GM21717 (cell line): ENCODE measurements at regions not wholly inside any gene's neighbourhood (a gene's known extent, or its start where the extent isn't known, plus 50 kb on each side); places are given as distances from the start of the nearest gene placed in this dataset.

ENCODE experiments used
- ATAC-seq: cut with Tn5 transposase; IDR thresholded peaks from one replicate; pipeline ENCODE4 v1.9.1; 2021; ENCODE audit warnings: mild to moderate bottlenecking, moderate library complexity; ENCODE audit not compliant: unreplicated experiment

DNA sequence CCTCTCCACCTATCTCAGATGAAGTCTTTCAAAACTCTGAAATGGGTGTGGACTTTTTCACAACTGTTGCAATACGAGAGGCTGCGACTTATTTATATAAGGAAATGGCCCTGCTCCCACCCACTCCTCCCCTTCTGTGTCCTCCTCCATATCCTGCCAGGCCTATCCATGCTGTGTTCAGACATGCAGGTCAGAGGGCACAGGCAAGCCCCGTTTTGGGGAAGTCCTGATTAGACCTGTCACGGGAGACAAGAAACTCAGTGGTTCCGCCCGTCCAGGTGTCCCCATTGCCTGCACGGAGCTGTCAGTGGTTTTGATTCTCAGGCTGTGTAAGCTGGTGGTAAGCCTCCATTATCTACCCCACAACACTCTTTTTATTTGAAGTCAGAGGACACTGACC is 99.6 kb upstream of the MGAT5 start:
- peak; percentile 89 for ATAC-seq

DNA sequence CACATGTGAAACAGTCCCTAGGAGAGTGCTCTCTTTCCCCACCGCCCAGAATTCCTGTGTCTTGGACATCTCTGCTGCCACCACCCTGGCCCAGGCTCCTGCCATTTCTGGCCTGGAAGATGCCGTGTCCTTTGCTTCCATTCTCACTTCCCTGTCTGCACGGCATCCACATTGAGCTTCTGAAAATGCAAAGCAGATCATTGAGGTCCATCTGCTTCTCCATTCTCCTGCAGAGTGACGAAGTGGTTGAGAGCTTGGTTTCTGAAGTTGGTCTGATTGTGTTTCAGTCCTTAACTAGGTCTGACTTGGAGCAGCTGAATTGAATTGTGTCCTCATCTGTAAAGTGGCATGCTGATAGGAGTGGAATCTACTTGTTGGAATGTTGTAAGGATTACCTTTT is 98.7 kb upstream of the MGAT5 start:
- ATAC-seq: peak; percentile 72

DNA sequence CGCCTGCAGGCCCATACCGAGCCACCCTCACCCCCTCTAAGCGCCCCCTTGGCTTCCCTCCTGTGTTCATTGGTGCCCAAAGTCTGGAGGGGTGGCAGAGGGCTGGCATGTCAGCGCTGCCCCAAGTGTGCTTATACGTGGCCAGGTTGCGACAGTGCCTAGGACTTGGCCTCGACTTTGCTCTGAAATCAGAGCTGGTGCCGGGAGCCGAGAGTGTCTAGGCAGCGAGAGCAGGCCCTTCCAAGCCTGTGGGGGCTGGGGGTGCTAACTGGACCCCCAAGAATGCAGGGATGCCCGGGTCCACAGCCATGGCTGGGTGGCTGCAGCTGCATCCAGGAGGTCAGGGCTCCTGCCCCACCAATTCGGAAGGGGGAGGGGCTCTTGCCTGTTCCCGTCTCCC is 95.6 kb upstream of the MGAT5 start:
- ATAC-seq: no peak

DNA sequence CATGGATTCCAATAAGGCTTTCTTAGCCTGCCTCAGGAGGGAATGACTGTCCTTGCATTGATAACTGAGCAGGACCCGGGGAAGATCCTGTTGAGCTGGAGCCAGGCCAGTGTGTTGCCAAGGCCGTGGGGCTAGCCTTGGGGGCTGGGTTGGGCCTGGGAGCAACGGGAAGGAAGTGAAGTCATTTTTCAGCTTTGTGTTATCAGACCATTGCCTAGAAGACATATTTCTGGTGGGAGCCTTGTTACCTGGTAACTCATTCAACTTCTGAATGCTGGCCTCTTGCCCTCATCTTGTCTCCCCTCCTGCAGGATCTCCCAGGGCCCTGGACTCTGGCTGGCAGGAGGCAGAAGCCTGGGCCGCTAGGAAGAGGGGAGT is 92.7 kb upstream of the MGAT5 start:
- no peak for ATAC-seq

DNA sequence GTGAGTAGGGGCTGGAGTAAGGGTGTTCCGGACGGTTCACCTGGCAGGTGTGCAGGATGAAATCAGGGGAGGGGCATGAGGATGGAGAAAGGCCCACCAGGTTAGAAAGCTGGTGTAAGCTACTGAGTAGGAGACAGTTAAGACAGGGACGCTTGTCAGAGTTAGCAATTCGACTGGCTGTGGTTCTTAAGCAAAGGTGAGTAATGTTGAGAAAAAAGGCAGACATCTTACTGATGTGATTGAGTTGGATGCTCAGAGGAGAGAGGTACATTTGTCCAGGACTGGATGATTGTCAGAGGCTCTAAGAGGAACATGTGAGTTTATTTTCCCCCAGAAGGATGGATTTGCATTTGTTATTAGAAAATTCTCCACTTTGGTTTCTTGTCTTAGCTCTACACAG is 90.5 kb upstream of the MGAT5 start:
- ATAC-seq: no peak

DNA sequence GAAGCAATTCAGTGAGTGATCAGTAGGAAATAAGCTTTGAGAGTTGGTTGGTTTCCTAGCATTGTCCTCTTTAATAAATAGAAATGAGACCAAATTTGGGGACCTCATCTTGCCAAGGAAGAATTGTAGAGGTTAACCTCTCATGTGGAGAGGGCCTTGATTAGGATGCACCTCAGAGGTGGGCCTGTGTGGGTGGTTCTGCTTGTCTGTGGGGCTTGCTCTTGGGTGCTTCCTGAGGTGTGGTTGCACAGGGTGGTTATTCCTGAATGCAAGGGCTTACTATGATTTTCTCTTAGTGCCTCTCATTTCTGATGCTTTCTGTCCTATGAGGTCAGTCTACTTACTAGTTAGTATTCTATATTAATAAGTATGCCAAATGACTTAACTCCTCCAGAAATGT is 89.6 kb upstream of the MGAT5 start:
- no peak for ATAC-seq

DNA sequence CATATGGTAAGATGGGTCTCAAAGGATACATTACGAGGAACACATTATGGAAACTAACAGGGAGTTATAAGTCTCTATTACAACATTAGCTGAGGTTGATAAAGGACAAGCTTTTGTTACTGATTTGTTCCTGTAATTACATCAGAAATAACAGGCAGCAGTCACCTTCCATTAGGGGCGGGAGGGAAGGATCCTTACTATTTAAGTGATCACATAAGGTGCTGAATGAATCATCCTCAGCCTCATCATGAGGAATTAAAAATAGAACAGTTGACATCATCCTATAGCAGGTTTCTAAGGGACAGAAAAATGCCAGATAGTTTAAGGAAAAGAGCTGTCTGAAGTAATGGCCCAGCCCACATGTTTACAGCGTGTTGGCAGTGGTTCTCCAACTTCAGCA is 86.9 kb upstream of the MGAT5 start:
- no peak for ATAC-seq

DNA sequence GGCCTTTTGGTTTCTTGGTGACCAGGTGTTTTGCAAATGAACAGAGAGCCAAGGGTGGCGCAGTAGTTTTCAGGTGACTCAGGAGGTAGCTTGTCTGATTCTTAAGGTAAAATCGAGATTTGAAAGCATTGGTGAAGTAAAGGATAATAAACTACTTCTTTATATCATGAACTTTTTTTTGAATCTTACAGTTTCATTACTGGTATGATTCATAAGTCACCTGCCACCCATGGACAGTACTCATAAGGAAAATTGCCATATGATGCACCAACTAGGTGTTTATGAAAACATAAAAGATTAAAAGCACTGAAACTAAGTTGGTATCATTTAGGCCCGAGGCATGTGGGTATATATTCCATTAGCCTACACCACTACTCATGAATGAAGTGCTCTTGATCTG is 84.1 kb upstream of the MGAT5 start:
- peak; percentile 44 for ATAC-seq

DNA sequence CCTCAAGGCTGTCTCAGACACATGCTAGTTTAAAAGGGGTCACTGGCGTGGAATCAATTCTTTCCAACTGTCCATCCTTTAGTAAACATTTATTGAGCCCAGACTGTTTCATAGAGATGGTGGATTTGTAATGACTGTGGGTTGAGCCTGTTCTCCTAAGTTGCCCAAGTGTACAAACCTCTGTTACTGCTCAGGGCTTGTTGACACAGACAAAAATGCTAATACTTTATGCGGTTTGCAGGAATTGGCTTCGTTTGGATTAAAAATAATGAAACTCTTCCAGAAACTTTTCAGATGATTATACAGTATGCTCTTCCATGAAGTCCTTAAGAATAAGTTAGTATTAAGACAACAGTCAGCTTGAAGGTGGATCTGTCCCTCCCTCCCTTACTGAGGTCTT is 83.6 kb upstream of the MGAT5 start:
- ATAC-seq: peak; percentile 5

DNA sequence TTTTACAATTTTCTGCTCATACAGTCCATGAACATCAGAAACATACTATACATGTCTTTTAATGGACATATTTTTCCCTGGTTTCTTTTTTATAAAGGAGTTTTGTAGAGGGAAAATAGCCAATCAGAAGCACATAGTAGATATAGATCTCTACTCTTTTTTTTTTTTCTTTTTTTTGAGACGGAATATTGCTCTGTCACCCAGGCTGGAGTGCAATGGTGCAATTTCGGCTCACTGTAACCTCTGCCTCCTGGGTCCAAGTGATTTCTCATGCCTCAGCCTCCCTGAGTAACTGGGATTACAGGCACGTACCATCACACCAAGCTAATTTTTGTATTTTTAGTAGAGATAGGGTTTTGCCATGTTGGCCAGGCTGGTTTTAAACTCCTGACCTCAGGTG is 83.2 kb upstream of the MGAT5 start:
- ATAC-seq: no peak

DNA sequence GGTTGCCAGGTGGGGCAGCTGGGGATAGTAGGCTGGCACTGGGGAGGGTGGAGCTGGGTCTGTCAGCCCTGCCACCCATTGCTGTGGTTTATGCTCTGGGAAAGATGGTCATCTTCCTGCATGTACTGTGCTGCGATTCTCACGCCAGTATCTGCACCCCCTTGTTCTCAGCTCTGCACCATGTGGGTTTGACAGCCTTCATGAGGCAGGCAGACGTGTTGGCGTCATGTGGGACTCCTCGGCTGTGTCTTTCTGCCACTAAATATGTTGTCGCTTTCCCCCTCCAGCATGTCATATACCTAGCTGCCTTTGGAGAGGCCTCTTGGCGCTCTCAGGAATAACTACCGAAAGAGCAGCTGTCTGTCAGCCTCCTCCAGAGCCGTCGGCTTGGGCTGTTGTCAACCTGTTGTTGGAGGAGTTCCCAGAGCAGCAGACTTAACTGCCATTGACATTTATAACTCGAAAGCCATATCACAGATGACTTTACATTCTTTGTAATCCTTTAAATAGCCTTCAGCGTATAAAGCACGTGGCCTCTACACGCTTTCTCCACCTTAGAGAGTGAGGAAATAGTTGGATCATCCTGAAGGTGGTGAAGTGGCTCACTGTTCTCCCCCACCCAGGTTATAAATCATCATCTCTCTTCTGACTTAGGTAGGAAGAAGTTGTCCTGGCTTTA is 80.4 kb upstream of the MGAT5 start:
- no peak for ATAC-seq

DNA sequence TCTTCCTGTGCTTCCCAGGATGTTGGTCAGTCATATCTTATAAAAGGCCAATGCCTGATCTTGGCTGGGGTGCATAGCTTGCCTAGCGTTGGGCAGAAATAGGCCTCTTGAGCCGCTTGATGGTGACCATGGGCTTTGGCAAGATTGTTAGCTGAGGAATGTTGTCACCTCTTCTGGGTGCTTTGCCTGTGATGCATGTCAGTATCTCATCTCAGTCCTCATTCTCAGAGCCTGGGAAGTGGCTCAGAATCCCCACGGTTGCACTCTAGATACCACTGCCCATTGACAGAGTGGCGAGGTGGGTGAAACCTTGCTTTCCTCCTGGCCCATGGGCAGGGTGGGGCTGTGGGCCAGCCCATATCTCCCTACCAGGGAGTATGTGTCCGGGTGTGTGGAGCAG is 79.2 kb upstream of the MGAT5 start:
- ATAC-seq: no peak

DNA sequence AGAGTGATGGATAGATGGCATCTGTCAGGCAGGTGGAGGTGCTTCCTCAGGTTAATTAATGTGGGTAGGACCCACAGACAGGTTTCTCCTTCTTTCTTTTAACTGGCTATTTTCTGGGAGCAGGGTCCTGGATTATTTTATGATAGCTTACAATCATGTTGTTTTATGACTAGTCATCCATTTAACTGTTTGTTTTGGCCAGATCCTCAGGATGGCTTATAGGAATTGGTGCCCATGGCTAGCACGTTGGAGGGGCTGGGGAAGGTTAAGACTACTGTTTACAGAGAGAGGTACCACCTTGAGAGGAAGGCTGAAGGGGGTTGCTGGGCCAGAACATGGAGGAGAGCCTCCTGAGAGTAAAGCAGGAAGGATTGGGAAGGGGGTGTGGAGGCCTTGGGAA is 78.0 kb upstream of the MGAT5 start:
- ATAC-seq: no peak

DNA sequence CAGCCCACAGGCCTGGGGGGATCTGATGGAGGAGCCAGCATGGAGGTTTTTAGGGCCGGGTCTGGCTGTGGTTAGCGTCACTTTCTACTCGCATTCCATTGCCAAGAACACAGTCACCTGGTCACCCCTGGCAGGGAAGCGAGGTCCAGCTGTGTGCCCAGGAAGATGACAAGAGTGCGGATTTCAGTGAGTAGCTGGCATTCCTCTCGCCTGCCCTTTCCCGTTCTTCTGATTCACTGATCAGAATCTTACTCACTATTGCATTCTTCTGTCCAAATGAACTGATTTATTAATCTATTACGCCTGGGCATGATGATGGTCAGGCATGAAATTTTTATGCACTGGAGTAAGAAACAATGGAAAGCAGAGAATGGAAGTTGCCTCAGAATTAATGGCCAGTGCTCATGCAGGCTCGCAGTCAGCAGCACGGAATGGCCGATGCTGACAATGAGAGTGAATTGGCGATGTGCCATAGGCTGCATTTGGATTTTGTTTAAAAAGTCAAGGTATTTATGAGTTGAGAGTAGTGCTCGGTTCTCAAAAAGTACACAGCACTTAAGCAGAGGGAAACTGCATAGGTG is 76.4 kb upstream of the MGAT5 start:
- no peak for ATAC-seq

DNA sequence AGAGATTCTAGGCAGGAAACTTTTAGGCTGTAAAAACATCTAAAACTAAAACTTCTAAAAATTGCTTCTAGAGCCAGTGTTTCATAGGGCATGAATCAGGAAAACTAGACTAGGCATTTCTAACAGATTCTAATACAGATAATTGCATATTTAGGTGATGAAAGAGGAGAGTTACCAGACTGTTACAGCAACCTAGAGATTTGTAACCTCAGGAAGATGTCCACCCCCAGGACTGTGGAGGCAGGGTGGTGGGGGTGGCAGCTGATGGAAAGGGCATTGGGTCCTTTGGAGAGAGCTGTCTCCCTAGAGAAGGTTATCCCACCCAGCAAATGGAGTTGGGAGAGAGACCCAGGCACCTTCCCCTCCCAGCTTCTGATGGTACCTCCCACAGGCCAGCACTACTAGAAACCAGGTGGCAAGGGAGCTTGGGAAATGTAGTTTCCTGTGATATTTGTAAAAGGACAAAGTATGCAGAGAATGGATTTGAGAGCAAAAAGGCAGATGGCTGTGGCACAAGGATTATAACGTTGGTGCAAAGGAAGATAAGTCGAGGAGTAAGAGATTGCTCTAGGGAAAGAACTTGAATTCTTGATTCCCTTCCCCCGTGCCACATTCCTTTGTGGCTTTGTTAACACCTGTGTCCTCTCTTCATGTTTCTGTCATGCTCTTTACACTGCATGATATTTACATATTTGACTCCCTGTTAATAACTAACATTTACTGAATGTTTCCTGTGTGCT is 75.6 kb upstream of the MGAT5 start:
- ATAC-seq: no peak

DNA sequence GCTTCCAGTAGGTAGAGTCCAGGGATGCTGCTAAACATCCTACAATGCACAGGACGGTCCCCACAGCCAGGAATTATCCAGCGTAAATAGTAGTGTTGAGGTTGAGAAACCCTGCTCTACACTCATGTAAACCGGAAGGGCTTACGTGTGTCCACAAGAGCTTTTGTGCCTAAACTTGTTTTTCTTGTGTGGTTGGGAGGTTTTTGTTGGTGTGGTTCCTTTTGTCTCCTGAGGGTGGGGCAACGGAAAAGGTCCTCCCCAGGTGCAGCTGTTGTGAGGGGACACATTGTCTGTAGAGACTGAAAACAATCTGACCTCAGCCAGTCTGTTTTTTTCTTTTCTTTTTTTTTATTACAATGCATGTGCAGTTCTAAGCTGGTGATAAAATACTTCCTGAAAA is 72.7 kb upstream of the MGAT5 start:
- ATAC-seq: peak; percentile 61

DNA sequence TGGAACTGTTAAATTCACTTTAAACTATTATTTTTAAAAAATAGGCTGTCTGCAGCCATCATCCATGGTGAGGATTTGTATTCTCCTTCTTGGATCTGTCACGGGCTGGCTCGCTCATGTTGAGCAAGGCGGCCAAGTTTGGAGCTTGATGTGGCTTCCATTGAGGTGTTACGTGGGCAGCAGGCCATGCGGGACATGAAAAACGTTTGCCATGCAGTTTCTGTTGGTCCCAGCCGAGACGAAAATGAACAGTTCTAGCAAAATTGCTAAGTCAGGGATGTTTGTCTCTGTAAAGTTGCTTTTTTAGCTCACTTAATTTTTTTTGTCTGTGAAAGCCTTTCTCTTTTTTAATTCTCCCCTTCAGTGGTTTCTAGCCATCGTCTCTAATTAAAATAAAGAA is 70.2 kb upstream of the MGAT5 start:
- ATAC-seq: no peak

DNA sequence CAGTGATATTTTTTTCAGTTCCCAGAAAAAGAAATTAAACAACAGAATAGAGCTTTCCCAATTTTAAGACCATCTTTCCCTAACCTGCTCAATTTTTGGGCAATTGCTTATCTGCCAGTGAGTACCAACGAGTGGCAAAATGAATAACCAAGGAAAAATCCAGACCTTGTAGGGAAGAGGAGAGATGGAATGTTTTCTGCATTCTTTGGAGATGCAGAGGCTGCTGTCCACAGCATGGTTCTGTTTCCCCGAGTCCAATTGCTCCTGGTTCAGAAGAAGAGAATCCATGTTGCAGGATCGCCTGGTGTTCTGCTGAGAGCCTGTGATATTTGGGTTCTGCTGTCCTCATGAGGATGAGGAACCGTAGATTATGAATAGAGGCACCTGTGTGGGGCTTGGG is 68.2 kb upstream of the MGAT5 start:
- no peak for ATAC-seq

DNA sequence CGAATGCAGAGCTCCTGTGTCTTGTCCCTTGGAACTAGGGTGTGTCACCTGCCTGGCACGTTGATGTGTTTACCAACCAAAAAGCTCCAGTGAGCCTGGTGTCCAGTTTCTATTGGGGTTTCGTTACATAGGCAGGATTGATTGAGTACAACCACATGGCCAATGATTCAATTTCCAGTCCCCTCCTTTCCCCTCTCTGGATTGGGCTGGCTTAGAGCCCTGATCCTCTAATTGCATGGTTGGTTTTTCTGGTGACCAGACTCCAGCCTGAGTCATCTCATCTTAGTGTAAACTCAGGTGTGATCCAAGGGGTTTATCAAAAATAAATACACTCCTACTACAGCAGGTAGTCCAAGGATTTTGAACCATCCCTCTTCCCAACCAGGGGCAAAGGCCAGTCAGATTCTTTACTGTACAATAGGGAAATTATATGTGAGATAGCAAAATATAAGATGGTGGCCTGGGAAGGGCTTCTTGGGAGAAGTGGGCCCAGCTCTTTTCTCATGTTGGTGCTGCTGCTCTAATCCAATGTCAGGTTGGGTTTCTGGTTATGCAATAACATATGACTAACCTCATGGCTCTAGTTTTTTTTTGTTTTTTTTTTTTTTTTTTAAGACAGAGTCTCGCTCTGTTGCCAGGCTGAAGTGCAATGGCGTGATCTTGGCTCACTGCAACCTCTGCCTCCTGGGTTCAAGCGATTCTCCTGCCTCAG is 64.7 kb upstream of the MGAT5 start:
- ATAC-seq: no peak

DNA sequence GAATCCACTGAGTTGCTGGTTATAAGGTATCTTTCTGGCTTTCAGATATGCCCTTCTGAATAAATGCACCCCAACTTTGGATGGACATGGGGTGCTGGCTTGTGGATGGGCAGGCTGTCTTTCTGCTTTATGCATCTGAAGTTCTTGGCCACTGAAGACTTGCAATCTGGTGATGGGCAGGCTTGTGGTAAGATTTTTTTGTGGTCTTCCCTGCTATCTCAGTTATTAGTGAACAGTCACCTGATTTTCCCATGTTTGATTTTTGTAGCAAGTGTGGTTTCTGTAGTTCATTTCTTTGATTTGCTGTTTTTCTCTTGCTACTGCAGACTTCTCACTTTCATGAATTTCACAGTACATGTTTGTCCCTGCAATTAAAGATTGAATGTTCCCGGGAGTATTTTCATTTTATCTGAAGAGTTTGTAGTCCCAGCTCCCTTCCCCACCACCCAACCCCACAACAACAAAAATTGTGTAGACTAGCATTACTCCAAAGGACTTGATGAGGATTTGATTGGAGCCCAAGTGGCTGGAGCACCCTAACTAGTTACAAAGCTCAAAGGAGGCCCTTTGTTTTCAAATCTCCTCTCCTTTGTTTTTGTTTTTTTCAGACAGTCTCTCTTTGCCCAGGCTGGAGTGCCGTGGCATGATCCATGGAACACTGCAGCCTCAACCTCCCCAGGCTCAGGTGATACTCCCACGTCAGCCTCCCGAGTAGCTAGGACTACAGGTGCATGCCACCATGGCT is 63.6 kb upstream of the MGAT5 start:
- no peak for ATAC-seq

DNA sequence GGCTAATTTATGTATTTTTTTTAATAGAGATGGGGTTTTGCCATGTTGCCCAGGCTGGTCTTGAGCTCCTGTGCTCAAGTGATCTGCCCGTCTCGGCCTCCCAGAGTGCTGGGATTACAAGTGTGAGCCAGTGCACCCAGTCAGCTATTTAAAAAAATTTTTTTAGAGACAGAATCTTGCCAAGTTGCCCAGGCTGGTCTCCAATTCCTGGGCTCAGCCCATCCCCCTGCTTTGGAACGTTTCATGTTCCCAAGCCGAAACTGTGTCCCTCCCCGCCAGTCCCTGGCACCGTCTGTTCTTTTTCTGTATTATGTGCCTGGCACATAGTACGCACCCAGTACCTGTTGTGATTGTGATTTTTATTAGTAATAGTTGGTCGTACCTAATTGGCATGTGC is 63.1 kb upstream of the MGAT5 start:
- no peak for ATAC-seq
